Gastrocnemius medialis (tissue), 4 donors: ENCODE measurements at regions not wholly inside any gene's neighbourhood (a gene's known extent, or its start where the extent isn't known, plus 50 kb on each side); places are given as distances from the start of the nearest gene placed in this dataset.
"Not testable (repeated sequence)": the region's sequence is repeated elsewhere in the genome, so short reads cannot be mapped to it uniquely, and the experiment has no call there.

Source experiments
- ATAC-seq, 2 donors: fragments of 150-250 bp; one replicate each; pipeline ENCODE4 v1.9.1; 2016
- DNase-seq, 2 donors: peaks; one replicate each; pipeline ENCODE4 v3.0.0-alpha.2; 2019
- H3K27ac ChIP-seq, 4 donors: fragments of 200-600 bp; sonication (generic); 1 replicate in 1 of 4; 2 replicates in 3 of 4; pipeline ENCODE4 v1.5.1; 2016 to 2018; ENCODE audit warnings: mild to moderate bottlenecking in 2 of 4, moderate library complexity in 1 of 4
- H3K27me3 ChIP-seq, 3 donors: fragments of 200-600 bp; sonication (generic) in 2 of 3; 1 replicate in 1 of 3; 2 replicates in 2 of 3; pipeline versions ENCODE4 v1.5.1 to v1.6.0; 2016 to 2019; ENCODE audit warnings: mild to moderate bottlenecking in 1 of 3, moderate library complexity in 1 of 3
- H3K36me3 ChIP-seq, 2 donors: fragments of 200-600 bp; sonication (generic) in 1 of 2; one replicate each; pipeline ENCODE4 v1.5.1; 2017 to 2018
- H3K4me1 ChIP-seq, 2 donors: fragments of 200-600 bp; sonication (generic) in 1 of 2; one replicate each; pipeline ENCODE4 v1.5.1; 2016 to 2017; ENCODE audit warnings: mild to moderate bottlenecking in 2 of 2
- H3K4me3 ChIP-seq, 4 donors: fragments of 200-600 bp; sonication (generic) in 3 of 4; 1 replicate in 1 of 4; 2 replicates in 3 of 4; pipeline ENCODE4 v1.5.1; 2016 to 2019; ENCODE audit warnings: mild to moderate bottlenecking in 2 of 4
- H3K9me3 ChIP-seq, 3 donors: fragments of 200-600 bp; sonication (generic) in 2 of 3; 1 replicate in 1 of 3; 2 replicates in 2 of 3; pipeline ENCODE4 v1.5.1; 2016 to 2019
- CTCF ChIP-seq, 5 experiments: fragments of 450-650 bp in 3 of 5; fragments of 200-600 bp in 2 of 5; sonication (generic) in 2 of 5; IDR thresholded peaks in 4 of 5; conservative IDR thresholded peaks in 1 of 5; 1 replicate in 4 of 5; 2 replicates in 1 of 5; pipeline ENCODE4 v1.5.1; 2016 to 2019; ENCODE audit warnings: antibody characterized with exemption in 5 of 5, mild to moderate bottlenecking in 3 of 5, moderate library complexity in 3 of 5
- POLR2A ChIP-seq, 2 donors: fragments of 450-650 bp; IDR thresholded peaks; one replicate each; pipeline ENCODE4 v1.6.1; 2017; ENCODE audit warnings: antibody characterized with exemption in 2 of 2, mild to moderate bottlenecking in 2 of 2, moderate library complexity in 2 of 2
- in situ Hi-C, 4 donors: fragments of 200-750 bp; cut with MboI; loops; one replicate each; pipeline versions ENCODE4 v1.15.0 to v1.8.0; 2017; ENCODE audit warnings: low sequenced_read_pairs in 4 of 4
- intact Hi-C: fragments of 100-400 bp; cut with DNase I; formaldehyde crosslinking; loops from one replicate; pipeline ENCODE4 v1.15.1; 2023; ENCODE audit warnings: low total_unique reads

- DNase-seq (no peak), ATAC-seq (no peak)
- no peak for TF ChIP-seq CTCF (IDR thresholded peaks at IDR 0.05 in 4 of 5, conservative IDR thresholded peaks at IDR 0.05 in 1 of 5)
- Histone ChIP-seq H3K4me1 (no peaks in the 10 kb centered on the region), H3K27ac (no peak overlapping the region), H3K9me3 (no peaks in the 10 kb centered on the region), H3K4me3 (no peak overlapping the region), H3K27me3 (no peaks in the 10 kb centered on the region), H3K36me3 (no peaks in the 10 kb centered on the region)
- in situ Hi-C loops (no loop called here), intact Hi-C loops (no loop called here)
These were observed 193.5 kb upstream of the FTMT start for GRCh38 chr5:121658221-121658620.

GRCh38 chr5:121660142-121660541 is 191.5 kb upstream of the FTMT start:
- Histone ChIP-seq H3K27ac (no peak overlapping the region), H3K4me1 (no peaks in the 10 kb centered on the region), H3K4me3 (no peak overlapping the region), H3K36me3 (no peaks in the 10 kb centered on the region), H3K9me3 (no peaks in the 10 kb centered on the region), H3K27me3 (no peaks in the 10 kb centered on the region)
- DNase-seq, result no peak
- ATAC-seq, result no peak
- intact Hi-C loops, result no loop called here
- TF ChIP-seq POLR2A (IDR thresholded peaks at IDR 0.05), result no peak
- TF ChIP-seq CTCF (IDR thresholded peaks at IDR 0.05 in 4 of 5, conservative IDR thresholded peaks at IDR 0.05 in 1 of 5), result no peak
- in situ Hi-C loops, result no loop called here

GRCh38 chr5:121665542-121665941 is 186.1 kb upstream of the FTMT start:
- DNase-seq, H3K36me3 ChIP-seq, H3K27ac ChIP-seq, H3K9me3 ChIP-seq, H3K27me3 ChIP-seq, H3K4me3 ChIP-seq, ATAC-seq, in situ Hi-C loops, H3K4me1 ChIP-seq: not testable (repeated sequence)
- intact Hi-C loops, result loop anchor here (5.0 kb wide), 1 partner anchor 402 kb away; no protein-coding TSS in a partner anchor

GRCh38 chr5:121667292-121667691 is 184.4 kb upstream of the FTMT start:
- H3K4me3 ChIP-seq, result no peak overlapping the region
- no peaks in the 10 kb centered on the region for H3K27me3 ChIP-seq
- intact Hi-C loops, result loop anchor here (5.0 kb wide), 1 partner anchor 400 kb away; no protein-coding TSS in a partner anchor
- in situ Hi-C loops, result no loop called here
- no peaks in the 10 kb centered on the region for H3K9me3 ChIP-seq
- H3K27ac ChIP-seq, result no peak overlapping the region
- no peaks in the 10 kb centered on the region for H3K36me3 ChIP-seq
- no peaks in the 10 kb centered on the region for H3K4me1 ChIP-seq
- ATAC-seq, result no peak
- no peak for DNase-seq
- no peak for TF ChIP-seq CTCF (IDR thresholded peaks at IDR 0.05 in 4 of 5, conservative IDR thresholded peaks at IDR 0.05 in 1 of 5)
- TF ChIP-seq POLR2A (IDR thresholded peaks at IDR 0.05), result no peak

GRCh38 chr5:121668635-121669034 is 183.0 kb upstream of the FTMT start:
- no peaks in the 10 kb centered on the region for H3K36me3 ChIP-seq
- DNase-seq, result no peak
- no peak overlapping the region for H3K4me3 ChIP-seq
- H3K4me1 ChIP-seq, result no peaks in the 10 kb centered on the region
- intact Hi-C loops (loop anchor here (5.0 kb wide), 1 partner anchor 399 kb away; no protein-coding TSS in a partner anchor), in situ Hi-C loops (no loop called here)
- ATAC-seq, result no peak
- H3K27me3 ChIP-seq, result no peaks in the 10 kb centered on the region
- no peak overlapping the region for H3K27ac ChIP-seq
- TF ChIP-seq POLR2A (IDR thresholded peaks at IDR 0.05), result no peak
- TF ChIP-seq CTCF (IDR thresholded peaks at IDR 0.05 in 4 of 5, conservative IDR thresholded peaks at IDR 0.05 in 1 of 5), result no peak
- H3K9me3 ChIP-seq, result no peaks in the 10 kb centered on the region
